ENCODE measurements at regions not wholly inside any gene's neighbourhood (a gene's known extent, or its start where the extent isn't known, plus 50 kb on each side); places are given as distances from the start of the nearest gene placed in this dataset.

- no peak for TF ChIP-seq CTCF (IDR thresholded peaks at IDR 0.05)
- TF ChIP-seq JUN (CRISPR knock-in tag; IDR thresholded peaks at IDR 0.05): no peak
- no peak for TF ChIP-seq E2F4 (CRISPR knock-in tag; IDR thresholded peaks at IDR 0.05; ENCODE audit: borderline replicate concordance, low read depth)
- no peak for TF ChIP-seq ZNF263 (CRISPR knock-in tag; IDR thresholded peaks at IDR 0.05; ENCODE audit: low read depth)
- TF ChIP-seq NFE2L1 (CRISPR knock-in tag; IDR thresholded peaks at IDR 0.05): no peak
- TF ChIP-seq MAX (CRISPR knock-in tag; IDR thresholded peaks at IDR 0.05): no peak
- TF ChIP-seq ARID4B (CRISPR knock-in tag; IDR thresholded peaks at IDR 0.05; ENCODE audit: borderline replicate concordance): no peak
- TF ChIP-seq ZBTB43 (CRISPR knock-in tag; IDR thresholded peaks at IDR 0.05): no peak
- no peak for TF ChIP-seq MXD4 (CRISPR knock-in tag; IDR thresholded peaks at IDR 0.05; ENCODE audit: borderline replicate concordance)
- TF ChIP-seq USF1 (CRISPR knock-in tag; IDR thresholded peaks at IDR 0.05): no peak
- TF ChIP-seq ZBTB21 (CRISPR knock-in tag; IDR thresholded peaks at IDR 0.05; ENCODE audit: borderline replicate concordance): no peak
- TF ChIP-seq ATF2 (CRISPR knock-in tag; IDR thresholded peaks at IDR 0.05; ENCODE audit: borderline replicate concordance, low read depth): no peak
- no peak for TF ChIP-seq ZNF512 (CRISPR knock-in tag; IDR thresholded peaks at IDR 0.05; ENCODE audit: borderline replicate concordance)
These were observed 753.8 kb downstream of the PLCL1 start for GRCh38 chr2:198558176-198558575.

Data from WTC11 (cell line).